Inflammatory macrophage treated with lipopolysaccharide for 1 hour (primary cell): ENCODE measurements at regions not wholly inside any gene's neighbourhood (a gene's known extent, or its start where the extent isn't known, plus 50 kb on each side); places are given as distances from the start of the nearest gene placed in this dataset.

Experiments used
- DNase-seq, 2 donors: peaks; one replicate each; pipeline ENCODE4 v3.0.0-alpha.2; 2020 to 2022

- DNase-seq, result no peak
Observed at GRCh38 chr9:105023788-105024187, 95.8 kb upstream of the ABCA1 start.

DNA sequence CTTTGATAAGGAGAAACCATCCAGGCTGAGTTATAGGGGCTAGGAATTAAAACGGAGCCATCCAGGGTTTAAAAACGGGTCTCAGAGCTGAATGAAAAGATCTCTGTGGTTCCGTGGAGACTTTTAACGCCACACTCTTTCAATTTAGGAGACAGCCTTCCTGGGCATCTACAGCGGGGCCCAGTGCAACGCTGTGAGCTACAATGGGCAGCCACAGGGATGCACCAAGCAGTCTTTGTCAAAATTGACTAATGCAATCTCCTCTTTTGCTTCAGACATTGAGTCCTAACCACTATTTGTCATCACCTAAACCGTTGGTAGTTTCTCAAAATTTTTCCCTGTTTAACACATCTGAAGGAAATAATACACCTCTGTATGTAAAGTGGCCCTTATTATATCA is 96.6 kb upstream of the ABCA1 start:
- no peak for DNase-seq

DNA sequence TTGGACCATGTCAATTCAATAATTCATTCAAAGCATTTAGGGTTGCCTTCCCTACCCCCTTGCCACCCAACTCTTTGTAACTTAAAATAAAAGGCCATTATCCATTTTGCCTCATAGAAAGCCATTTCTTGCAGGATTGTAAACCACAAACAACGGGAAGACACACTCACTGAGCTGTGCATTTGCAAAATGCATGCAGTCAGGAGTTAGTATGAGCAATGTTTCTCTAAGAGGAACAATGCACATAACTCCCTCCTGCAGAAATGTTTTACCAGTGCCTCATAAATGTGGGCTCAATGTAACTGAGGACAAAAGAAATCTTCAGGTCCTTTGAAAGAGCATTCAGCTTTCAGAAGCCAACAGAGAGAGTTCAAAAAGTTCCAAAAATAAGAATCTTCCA is 98.5 kb upstream of the ABCA1 start:
- DNase-seq, result peak; percentile 40 to 75

- no peak for DNase-seq
Observed at GRCh38 chr9:105027084-105027483, 99.1 kb upstream of the ABCA1 start.

- no peak for DNase-seq
Observed at GRCh38 chr9:105030285-105030684, 102.3 kb upstream of the ABCA1 start.

DNA sequence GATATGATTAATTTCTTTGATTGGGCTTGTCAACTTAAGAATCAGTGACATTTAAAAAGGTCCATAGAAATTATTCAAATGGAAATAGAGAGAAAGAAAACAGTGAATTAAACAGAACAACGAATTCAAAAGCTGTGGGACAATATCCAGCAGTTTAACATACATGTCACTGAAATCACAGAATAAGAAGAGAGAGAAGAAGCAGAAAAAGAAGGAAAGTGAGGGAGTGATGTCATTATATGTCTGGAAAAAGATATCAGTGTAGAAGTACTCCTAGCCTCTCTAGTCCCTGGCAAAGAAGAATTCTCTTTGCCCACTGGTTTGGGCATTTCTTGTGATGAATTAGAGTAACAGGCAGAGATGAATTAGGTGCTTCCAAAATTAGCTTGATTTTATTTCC is 109.2 kb upstream of the ABCA1 start:
- no peak for DNase-seq

DNA sequence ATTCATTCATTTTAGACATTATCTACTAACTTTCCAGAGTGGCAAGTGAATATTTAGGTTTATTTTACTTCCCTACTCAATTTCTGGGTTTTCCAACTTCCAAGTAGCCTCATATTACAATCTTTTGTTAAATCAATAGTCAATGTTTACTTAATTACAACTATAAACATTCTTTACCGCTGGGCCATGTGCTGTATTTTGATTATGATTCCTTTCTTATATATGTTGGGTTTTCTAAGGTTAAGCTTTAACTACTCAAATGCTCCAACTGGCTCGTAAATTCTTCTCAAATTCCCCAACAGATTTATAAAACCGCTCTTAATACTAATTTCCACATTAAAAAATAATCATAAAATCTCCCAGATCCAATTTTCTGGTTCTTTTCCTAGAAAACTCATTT is 110.1 kb upstream of the ABCA1 start:
- no peak for DNase-seq

DNA sequence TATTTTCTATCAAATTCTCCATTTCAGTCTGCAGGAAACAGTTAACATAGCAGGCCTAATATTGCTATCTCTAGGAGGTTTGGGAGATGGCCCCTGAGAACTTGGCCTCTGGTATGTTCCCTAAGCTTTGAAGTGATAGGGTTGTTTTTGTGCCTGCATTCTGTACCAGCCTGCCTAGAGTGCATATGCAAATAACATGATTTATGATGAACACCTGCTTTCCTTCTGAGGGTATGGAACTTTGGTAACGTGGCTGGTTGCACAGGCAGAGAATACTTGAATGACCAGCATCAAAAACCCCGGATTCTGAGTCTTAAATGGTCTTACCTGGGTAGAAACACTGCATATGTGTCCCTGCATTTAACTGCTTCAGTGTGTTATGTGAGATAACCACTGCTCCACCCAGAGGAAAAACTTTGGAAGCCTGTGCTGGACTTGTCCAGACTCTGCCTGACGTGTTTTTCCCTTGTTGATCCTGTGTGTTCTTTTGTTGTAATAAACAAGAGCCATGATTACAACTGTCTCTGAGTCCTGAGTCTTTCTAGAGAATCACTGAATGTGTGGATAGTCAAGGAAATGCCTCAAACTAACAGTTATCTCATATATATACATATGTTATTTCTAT is 111.3 kb upstream of the ABCA1 start:
- DNase-seq, result no peak

DNA sequence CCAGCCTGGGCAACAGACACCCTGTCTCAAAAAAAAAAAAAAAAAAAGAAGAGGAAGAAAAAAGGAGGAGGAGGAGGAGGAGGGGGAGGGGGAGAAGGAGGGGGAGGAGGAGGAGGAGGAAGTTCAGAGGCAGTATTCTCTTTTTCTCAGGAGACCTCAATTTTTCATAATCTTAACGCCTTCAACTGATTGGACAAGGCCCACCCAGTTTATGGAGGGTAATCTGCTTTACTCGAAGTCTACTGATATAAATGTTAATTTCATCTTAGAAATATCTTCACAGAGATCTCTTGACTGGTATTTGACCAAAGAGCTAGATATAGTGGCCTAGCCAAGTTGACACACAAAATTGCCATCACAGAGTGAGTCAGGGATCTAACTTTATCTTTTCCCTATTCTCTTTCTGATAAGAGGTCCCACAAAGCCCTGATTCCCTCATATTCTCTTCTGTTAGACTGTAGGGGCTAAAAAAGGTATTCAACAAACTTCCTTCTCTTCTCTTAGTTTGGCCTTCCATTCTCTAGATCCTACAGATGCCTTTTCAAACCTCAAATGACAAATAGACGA is 115.5 kb upstream of the ABCA1 start:
- DNase-seq, result no peak

DNA sequence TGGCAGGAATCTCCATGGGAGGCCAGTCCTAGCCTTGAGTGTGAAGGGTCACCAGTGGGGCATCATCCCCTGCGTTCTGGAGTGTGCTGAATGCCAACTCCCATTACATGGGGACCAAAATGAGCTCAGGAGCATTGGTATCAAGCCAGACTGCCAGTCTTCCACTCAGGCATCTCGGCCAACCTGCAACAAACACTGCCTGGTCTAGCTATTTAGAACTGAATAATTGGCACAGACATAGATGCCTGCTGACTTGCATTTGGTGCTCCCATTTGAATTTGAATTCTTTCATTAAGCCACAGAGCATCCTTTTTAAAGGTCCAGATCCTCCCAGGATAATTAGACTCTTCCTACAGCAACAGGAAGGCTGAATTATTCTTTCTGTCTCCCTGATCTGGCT is 116.6 kb upstream of the ABCA1 start:
- no peak for DNase-seq

- DNase-seq, result no peak
Observed at GRCh38 chr9:105046907-105047741, 119.2 kb upstream of the ABCA1 start.

- no peak for DNase-seq
Observed at GRCh38 chr9:105047742-105048041, 119.7 kb upstream of the ABCA1 start.

- DNase-seq, result peak in 1 of 2 donors; percentile 75
Observed at GRCh38 chr9:105048331-105048730, 120.4 kb upstream of the ABCA1 start.

DNA sequence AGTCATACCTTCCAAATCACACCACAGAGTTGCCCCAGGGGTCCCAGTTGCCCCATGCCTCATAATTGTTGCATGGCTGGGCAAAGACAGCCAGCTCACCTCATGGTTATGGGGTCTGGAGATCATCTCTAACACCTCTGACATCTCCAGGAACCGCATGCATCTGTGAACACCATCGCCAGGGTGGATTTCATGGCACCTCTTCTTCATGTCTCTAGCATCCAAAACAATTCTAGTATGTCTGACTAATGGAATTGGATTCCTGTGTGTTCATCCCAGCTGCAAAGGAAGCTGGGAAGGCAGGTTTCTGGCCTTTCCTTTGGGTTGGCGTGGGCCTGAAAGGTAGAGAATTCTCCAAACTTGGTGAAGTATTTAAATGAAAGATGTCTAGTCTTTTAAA is 122.3 kb upstream of the ABCA1 start:
- no peak for DNase-seq

- no peak for DNase-seq
Observed at GRCh38 chr9:105051897-105052296, 123.9 kb upstream of the ABCA1 start.

DNA sequence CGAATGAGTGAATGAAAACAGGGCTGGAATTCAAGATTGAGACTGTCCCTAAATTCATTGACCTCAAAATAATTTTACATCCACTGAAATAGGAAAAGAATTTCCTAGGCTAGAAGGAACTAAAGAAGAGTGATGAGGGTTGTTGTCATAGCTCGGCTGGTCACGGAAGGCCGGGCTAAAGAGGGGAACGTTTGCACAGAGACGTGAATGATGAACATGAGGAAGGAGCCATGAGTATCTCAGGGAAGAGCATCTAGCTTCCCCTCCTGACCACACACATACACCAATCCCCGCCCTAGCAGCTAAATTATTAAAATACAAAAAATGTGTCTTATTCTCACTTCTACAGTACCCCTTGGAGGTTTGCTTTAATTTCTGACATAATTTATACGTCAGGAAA is 124.4 kb upstream of the ABCA1 start:
- peak; percentile 74 to 76 for DNase-seq

GRCh38 chr9:105053209-105053652 is 125.3 kb upstream of the ABCA1 start:
- DNase-seq, result peak; percentile 97 to 98

DNA sequence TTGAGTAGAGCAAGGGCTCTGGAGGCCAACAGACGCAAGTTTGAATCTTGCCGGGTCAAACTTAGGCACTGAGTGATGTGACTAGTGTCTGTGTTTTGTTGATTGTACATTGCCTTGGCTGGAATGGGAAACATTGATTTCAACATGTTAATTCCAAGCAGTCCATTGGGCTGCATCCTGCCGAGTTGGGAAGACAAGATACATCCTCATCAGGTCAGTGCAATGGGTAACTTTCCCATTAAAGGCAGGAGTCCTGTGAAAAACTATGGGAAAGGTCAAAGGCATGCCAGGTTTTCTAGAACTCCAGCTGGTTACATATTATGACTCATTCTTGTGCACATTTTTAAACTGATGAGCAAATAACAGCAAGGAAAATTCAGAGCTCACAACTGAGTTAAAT is 126.5 kb upstream of the ABCA1 start:
- DNase-seq, result peak; percentile 41 to 72

DNA sequence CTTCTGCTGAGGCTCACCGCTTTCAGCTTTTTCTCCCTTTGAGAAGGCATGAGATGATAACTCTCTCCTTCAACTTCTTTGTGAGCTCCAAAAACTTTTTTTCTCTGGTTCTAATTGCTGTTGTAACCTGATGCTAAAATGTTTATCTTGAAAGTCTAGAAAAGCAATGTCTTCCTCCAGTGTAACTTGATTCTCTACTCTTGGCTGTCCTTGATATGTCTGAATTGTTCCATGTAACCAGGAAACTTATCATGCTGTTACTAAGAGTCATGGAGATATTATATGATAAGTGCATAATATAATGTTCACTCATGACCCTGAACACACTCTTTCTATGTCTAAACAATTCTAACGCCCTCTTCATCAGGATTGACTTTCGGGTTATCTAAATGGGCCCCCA is 128.0 kb upstream of the ABCA1 start:
- no peak for DNase-seq

DNA sequence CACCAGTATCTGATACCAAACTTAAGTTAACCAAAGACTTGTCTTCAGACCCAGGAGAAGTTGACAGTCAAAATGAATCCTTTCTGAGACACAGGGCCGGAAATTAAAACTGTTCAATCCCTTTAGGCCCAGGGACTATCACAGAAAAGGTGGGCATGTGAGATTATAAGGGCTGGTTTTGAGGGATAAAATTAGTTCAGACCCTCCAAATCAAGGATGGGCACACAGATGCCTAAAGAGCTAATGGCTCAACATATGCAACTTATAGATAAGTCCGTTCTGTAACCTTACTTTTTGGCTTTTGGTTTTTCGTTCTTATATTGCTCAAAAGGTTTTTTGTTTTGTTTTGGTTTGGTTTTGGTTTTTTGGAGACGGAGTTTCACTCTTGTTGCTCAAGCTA is 129.6 kb upstream of the ABCA1 start:
- DNase-seq, result no peak

- DNase-seq, result peak in 1 of 2 donors; percentile 48
Observed at GRCh38 chr9:105059252-105059651, 131.3 kb upstream of the ABCA1 start.

DNA sequence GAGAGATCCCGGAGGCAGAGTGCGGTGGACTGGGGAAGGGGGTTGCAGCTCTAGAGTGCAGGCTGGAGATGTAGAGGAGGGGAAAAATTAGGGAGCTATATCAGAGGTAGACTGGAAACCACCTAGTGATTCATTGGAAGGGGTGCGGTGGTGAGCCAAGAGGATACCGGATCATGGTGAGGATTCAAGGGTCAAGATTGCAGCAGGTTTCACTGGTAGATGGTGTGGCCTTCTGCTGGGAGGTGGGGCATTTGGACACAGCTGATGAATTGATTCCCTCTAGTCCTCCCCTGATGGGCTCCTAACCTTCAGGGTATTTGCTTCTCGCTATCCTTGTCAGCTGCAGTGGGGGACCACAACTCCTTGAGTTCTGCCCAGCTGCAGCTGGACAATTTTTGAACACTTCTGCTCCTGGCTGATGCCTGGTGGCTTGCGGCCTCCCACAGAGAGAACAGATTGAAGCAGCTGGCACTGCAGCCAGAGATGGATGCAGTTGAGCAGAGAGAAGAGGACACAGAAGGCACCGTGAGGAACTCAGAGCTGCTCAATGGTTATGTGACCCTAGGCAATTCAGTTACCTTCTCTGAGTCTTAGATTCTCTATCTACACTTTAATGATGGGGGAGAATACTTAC is 134.4 kb upstream of the ABCA1 start:
- DNase-seq, result no peak

DNA sequence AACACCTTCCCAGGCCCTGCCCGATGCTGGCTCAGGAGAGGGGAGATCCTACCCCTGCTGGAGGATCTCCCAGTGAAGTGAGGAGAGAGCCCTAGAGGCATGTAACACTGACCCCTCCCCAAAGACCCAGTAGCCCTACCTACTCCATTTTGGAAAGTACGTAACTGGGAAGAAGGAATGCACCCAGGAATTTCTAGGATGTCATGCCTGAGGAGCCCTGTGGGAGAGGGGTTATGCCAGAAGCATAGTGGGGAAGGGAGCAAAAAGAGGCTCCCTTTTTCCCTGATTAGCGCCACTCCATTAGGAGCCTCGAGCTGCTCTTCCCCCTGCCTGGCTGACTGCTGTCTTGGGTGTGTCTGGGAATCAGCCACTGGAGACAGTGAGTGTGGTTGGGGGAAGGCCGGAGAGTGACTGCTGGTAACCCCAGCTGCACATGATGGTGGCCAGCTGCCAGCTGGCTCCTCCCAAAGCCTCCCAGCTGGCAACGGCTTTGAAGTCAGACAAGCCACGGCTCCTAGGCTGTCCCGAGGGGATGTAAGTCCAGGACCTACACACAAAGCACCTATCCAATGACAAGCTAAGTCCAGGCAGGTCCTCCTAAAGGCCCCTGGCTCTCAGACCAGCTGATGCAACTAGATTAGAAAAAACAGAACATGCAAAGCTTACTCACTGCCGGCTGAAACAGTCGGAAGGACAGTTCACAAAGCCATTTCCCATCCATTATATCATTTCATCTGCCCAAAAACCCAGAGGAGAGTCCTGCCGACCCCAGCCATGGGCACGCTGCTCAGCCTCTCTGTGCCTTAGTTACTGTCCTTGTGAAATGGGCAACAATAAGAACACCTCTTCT is 136.5 kb upstream of the ABCA1 start:
- DNase-seq, result peak; percentile 73 to 91
